GM23338 (cell line): ENCODE measurements at regions not wholly inside any gene's neighbourhood (a gene's known extent, or its start where the extent isn't known, plus 50 kb on each side); places are given as distances from the start of the nearest gene placed in this dataset.

Experiments used
- ATAC-seq: fragments of 200-7000 bp; cut with Tn5 transposase; 3 replicates; pipeline ENCODE4 v1.9.1; 2020
- DNase-seq: peaks from one replicate; pipeline ENCODE4 v3.0.0-alpha.2; 2015; ENCODE audit warnings: low spot score
- H2AFZ ChIP-seq: fragments of 200-600 bp; sonication (generic); 2 replicates; pipeline ENCODE4 v1.8.0; 2016; ENCODE audit warnings: antibody characterized with exemption, mild to moderate bottlenecking, moderate library complexity
- H3F3A ChIP-seq: fragments of 200-600 bp; sonication (generic); replicated peaks from 2 replicates; pipeline ENCODE4 v1.8.0; 2017; ENCODE audit warnings: antibody characterized with exemption, mixed run types, low read depth
- H3K27ac ChIP-seq: fragments of 200-600 bp; sonication (generic); 2 replicates; pipeline ENCODE4 v1.6.1; 2016; ENCODE audit warnings: low read depth
- H3K27me3 ChIP-seq: fragments of 200-600 bp; sonication (generic); 2 replicates; pipeline ENCODE4 v1.8.0; 2016; ENCODE audit warnings: mild to moderate bottlenecking, mixed run types, moderate library complexity; ENCODE audit not compliant: insufficient read depth
- H3K36me3 ChIP-seq: fragments of 200-600 bp; sonication (generic); 2 replicates; pipeline ENCODE4 v1.8.0; 2016; ENCODE audit warnings: mild to moderate bottlenecking; ENCODE audit not compliant: insufficient read depth
- H3K4me1 ChIP-seq: fragments of 200-600 bp; sonication (generic); 2 replicates; pipeline ENCODE4 v1.8.0; 2016; ENCODE audit warnings: mild to moderate bottlenecking, moderate library complexity; ENCODE audit not compliant: insufficient read depth
- H3K4me2 ChIP-seq: fragments of 200-600 bp; sonication (generic); 2 replicates; pipeline ENCODE4 v1.7.1; 2017; ENCODE audit warnings: mixed run types
- H3K4me3 ChIP-seq: fragments of 200-600 bp; sonication (generic); 2 replicates; pipeline ENCODE4 v1.6.1; 2016; ENCODE audit warnings: mixed run types
- H3K79me2 ChIP-seq: fragments of 200-600 bp; sonication (generic); replicated peaks from 2 replicates; pipeline ENCODE4 v1.8.0; 2017; ENCODE audit warnings: mild to moderate bottlenecking; ENCODE audit not compliant: insufficient read depth
- H3K9me2 ChIP-seq: fragments of 200-600 bp; sonication (generic); 2 replicates; pipeline ENCODE4 v1.8.0; 2017; ENCODE audit not compliant: insufficient read depth
- H4K20me1 ChIP-seq: fragments of 200-600 bp; sonication (generic); replicated peaks from 2 replicates; pipeline ENCODE4 v1.8.0; 2017; ENCODE audit warnings: mild to moderate bottlenecking; ENCODE audit not compliant: insufficient read depth
- H3K27ac Mint-ChIP-seq: 2 replicates; pipeline ENCODE4 v1.8.0; 2020; ENCODE audit warnings: inconsistent platforms, mild to moderate bottlenecking, moderate library complexity, mixed read lengths
- H3K27me3 Mint-ChIP-seq: 3 replicates; pipeline ENCODE4 v1.8.0; 2022; ENCODE audit warnings: low read depth, mild to moderate bottlenecking, moderate library complexity, mixed read lengths, inconsistent platforms; ENCODE audit not compliant: insufficient read depth, poor library complexity
- H3K36me3 Mint-ChIP-seq: 3 replicates; pipeline ENCODE4 v1.8.0; 2021; ENCODE audit warnings: low read depth, mild to moderate bottlenecking, inconsistent platforms, moderate library complexity, mixed read lengths
- H3K4me1 Mint-ChIP-seq: 3 replicates; pipeline ENCODE4 v1.8.0; 2020; ENCODE audit warnings: mild to moderate bottlenecking, inconsistent platforms, mixed read lengths
- H3K4me3 Mint-ChIP-seq: 3 replicates; pipeline ENCODE4 v1.8.0; 2021; ENCODE audit warnings: moderate library complexity, mild to moderate bottlenecking, inconsistent platforms, mixed read lengths
- H3K9me3 Mint-ChIP-seq: 3 replicates; pipeline ENCODE4 v1.8.0; 2020; ENCODE audit warnings: moderate library complexity, mild to moderate bottlenecking, inconsistent platforms, mixed read lengths
- CREB1 ChIP-seq: fragments of 250-450 bp; sonication (Bioruptor Pico); IDR thresholded peaks from 2 replicates; pipeline ENCODE4 v1.5.0; 2020; ENCODE audit warnings: low read depth, mild to moderate bottlenecking, moderate library complexity
- CTCF ChIP-seq, 2 experiments: fragments of 200-600 bp in 1 of 2; sonication (generic) in 1 of 2; conservative IDR thresholded peaks; 2 replicates each; pipeline versions ENCODE4 v1.5.1 to v1.6.1; 2016 to 2017; ENCODE audit warnings: antibody characterized with exemption in 2 of 2, low read depth in 2 of 2, mild to moderate bottlenecking in 2 of 2, moderate library complexity in 1 of 2
- ETS1 ChIP-seq: IDR thresholded peaks from 2 replicates; pipeline ENCODE4 v1.6.1; 2016; ENCODE audit warnings: antibody characterized with exemption
- EZH2 ChIP-seq: fragments of 200-600 bp; sonication (generic); IDR thresholded peaks from one replicate; pipeline ENCODE4 v1.8.0; 2017; ENCODE audit warnings: antibody characterized with exemption, mild to moderate bottlenecking, low read depth; ENCODE audit not compliant: unreplicated experiment
- EZH2phosphoT487 ChIP-seq: fragments of 200-600 bp; sonication (generic); IDR thresholded peaks from one replicate; pipeline ENCODE4 v1.8.1; 2018; ENCODE audit warnings: antibody characterized with exemption; ENCODE audit not compliant: unreplicated experiment
- JUNB ChIP-seq: IDR thresholded peaks from one replicate; pipeline ENCODE4 v1.6.1; 2016; ENCODE audit warnings: antibody characterized with exemption; ENCODE audit not compliant: unreplicated experiment
- NANOG ChIP-seq: IDR thresholded peaks from 2 replicates; pipeline ENCODE4 v1.6.1; 2016; ENCODE audit warnings: antibody characterized with exemption, borderline replicate concordance
- POLR2AphosphoS5 ChIP-seq: IDR thresholded peaks from 2 replicates; pipeline ENCODE4 v1.6.1; 2016; ENCODE audit warnings: antibody characterized with exemption, low read depth
- REST ChIP-seq: IDR thresholded peaks from one replicate; pipeline ENCODE4 v1.6.1; 2018; ENCODE audit warnings: antibody characterized with exemption; ENCODE audit not compliant: unreplicated experiment
- STAT1 ChIP-seq: IDR thresholded peaks from one replicate; pipeline ENCODE4 v1.6.1; 2016; ENCODE audit warnings: antibody characterized with exemption; ENCODE audit not compliant: unreplicated experiment
- ZNF114 ChIP-seq: fragments of 250-450 bp; sonication (Bioruptor Pico); IDR thresholded peaks from 2 replicates; pipeline ENCODE4 v1.5.0; 2020; ENCODE audit warnings: mild to moderate bottlenecking, moderate library complexity
- ZNF331 ChIP-seq: fragments of 250-450 bp; sonication (Bioruptor Pico); IDR thresholded peaks from 2 replicates; pipeline ENCODE4 v1.5.0; 2020; ENCODE audit warnings: low read depth, mild to moderate bottlenecking, moderate library complexity
- ZNF462 ChIP-seq: fragments of 250-450 bp; sonication (Bioruptor Pico); IDR thresholded peaks from 2 replicates; pipeline ENCODE4 v1.5.0; 2020; ENCODE audit warnings: mild to moderate bottlenecking, moderate library complexity

GRCh38 chr14:97874394-97874793 lies 1077.2 kb downstream of the VRK1 start:
- H3K27ac ChIP-seq = no peak overlapping the region
- Mint-ChIP-seq H3K4me1 (peaks cover 14% of the 10 kb centered on the region; the same call in 2 of the 3 replicates), H3K4me3 (no peak overlapping the region), H3K9me3 (no peaks in the 10 kb centered on the region), H3K36me3 (no peaks in the 10 kb centered on the region), H3K27ac (no peak overlapping the region), H3K27me3 (peaks cover 4% of the 10 kb centered on the region)
- no peaks in the 10 kb centered on the region for H3K4me1 ChIP-seq
- H3K9me2 ChIP-seq = no peaks in the 10 kb centered on the region
- DNase-seq (no peak), ATAC-seq (no peak)
- H3F3A ChIP-seq = no peaks in the 10 kb centered on the region
- TF ChIP-seq ZNF114 (CRISPR knock-in tag) = no peak
- no peak for TF ChIP-seq STAT1
- TF ChIP-seq ZNF331 (CRISPR knock-in tag) = no peak
- TF ChIP-seq REST = no peak
- no peak for TF ChIP-seq POLR2AphosphoS5
- TF ChIP-seq NANOG = no peak
- TF ChIP-seq EZH2phosphoT487 = no peak
- TF ChIP-seq EZH2 = no peak
- no peak for TF ChIP-seq CTCF (conservative IDR thresholded peaks at IDR 0.05; ENCODE audit: low read depth in 2 of 2)
- no peak for TF ChIP-seq ZNF462 (CRISPR knock-in tag)
- no peak for TF ChIP-seq ETS1
- TF ChIP-seq CREB1 = no peak
- no peak for TF ChIP-seq JUNB
- H2AFZ ChIP-seq = no peak overlapping the region; the same call in 1 of the 2 replicates
- H3K27me3 ChIP-seq = no peaks in the 10 kb centered on the region
- H3K36me3 ChIP-seq = no peaks in the 10 kb centered on the region
- H3K4me2 ChIP-seq = no peak overlapping the region
- no peaks in the 10 kb centered on the region for H3K79me2 ChIP-seq
- H4K20me1 ChIP-seq = no peaks in the 10 kb centered on the region
- H3K4me3 ChIP-seq = no peak overlapping the region
